Left forelimb (tissue), 1 donor: ENCODE measurements at regions not wholly inside any gene's neighbourhood (a gene's known extent, or its start where the extent isn't known, plus 50 kb on each side); places are given as distances from the start of the nearest gene placed in this dataset.
"Not testable (repeated sequence)": the region's sequence is repeated elsewhere in the genome, so short reads cannot be mapped to it uniquely, and the experiment has no call there.

Experiments used
- DNase-seq: peaks from one replicate; pipeline ENCODE4 v3.0.0-alpha.2; 2018; ENCODE audit warnings: low spot score

- no peak for DNase-seq
These were observed 1669.9 kb upstream of the SPRY2 start for GRCh38 chr13:82010780-82011179.

DNA sequence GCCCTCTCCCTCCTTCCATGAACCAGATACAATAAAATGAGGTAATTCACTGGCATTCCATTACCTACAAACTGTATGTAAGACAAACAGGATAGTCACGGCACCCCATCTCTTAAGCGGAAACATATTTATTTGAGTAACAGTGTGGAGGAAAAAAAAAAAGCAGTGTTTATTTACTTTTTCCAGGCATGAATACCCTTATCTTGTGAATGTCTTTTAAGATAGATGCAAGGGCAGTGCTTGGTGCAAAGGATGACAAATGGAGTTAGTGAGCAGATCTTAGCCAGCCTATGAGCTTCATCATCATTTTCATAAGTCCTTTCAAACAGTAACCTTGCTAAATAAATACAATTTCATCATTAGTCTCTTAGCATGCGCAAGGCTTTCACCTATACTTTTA lies 1661.8 kb upstream of the SPRY2 start:
- DNase-seq, result no peak

DNA sequence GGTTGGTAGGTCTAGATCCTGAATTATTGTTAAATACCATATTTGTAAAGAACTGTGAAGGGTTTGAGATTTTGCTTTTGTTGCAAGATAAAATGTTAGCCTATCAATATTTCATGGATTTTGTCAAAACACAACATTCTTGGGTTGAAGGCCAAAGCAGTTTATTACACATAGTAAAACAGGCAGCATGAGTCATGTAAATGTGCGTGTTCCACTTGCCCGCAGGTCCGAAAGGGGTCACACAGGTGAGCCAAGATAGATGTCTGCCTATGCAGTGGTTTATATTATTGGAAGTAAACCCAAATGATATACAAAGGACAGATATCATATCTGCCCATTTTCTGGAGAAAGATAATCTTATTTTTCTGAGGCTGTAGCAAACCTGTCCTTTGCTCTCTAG lies 1654.4 kb upstream of the SPRY2 start:
- no peak for DNase-seq

GRCh38 chr13:81990652-81991051 lies 1649.7 kb upstream of the SPRY2 start:
- DNase-seq, result no peak

DNA sequence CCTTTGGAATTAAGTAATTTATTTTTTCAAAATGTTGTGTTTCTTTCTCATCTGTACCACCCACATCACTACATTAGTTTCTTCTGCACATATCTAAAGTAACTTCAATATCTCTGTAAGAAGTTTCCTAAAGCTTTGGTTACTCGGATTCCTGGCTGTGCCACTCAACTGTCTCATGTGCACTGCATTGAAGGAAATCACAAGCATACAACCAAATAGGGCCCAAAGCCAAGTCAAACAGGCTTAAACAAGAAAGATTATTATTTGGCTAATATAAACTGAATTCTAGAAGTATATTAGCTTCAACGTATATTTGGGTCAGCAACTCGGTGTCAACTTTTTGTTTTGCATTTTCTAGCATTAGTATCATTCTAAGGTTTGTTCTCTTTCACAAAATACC lies 1647.6 kb upstream of the SPRY2 start:
- no peak for DNase-seq

GRCh38 chr13:81987677-81988357 lies 1646.9 kb upstream of the SPRY2 start:
- DNase-seq, result no peak

DNA sequence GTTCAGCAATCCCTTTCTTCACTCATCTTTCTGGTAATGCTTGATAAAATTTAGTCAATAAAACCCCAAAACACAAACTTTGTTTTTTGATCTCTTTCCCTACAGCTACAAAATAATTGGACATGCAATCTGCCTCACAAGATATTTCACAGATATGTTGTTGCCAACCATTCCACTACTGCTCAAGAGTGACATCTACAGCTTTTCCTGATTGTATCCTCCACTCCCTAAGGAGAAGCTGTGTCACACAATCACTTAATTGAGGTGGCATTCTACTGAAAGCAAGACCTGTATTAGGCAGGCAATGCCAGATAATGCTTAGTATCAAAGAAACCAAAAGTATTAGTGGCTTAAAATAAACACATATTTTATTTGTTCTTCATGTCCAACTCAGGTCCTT lies 1646.2 kb upstream of the SPRY2 start:
- DNase-seq, result no peak

DNA sequence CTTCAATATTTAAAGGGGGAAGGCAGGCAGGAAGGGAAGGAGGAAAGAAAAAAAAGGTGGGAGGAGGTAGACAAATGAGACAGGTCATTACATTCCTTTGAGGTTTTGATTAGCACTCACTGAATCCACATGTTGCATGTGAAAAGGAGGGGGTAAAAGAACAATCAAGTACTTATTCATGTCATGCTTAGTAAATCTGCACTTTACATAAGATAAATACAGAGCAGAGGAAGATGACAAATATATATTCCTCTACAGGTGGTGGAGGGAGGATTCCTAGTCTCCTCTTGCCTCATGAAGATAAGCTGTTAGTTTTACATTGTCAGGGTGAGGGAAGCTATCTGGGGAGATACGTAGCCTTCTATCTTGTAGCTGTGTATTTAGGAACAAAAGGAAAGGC lies 1645.4 kb upstream of the SPRY2 start:
- no peak for DNase-seq

DNA sequence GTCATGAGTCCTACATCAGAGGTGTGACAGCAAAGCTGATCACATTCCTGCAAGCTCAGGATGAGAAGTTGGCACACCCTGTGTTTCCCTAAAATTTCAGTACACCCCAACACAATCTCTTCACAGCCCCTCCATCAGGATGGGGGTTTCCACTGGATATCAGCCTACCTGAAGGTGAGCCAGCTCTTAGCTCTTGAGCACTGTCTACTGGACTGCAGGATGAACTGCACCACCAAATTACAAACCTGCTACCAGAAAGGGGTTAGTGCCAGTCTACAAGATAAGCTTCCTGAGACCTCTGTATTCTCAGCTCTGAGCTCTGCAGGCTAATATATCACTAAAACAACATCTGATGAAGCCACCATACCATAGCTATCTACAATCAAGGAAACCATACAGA lies 1616.2 kb upstream of the SPRY2 start:
- no peak for DNase-seq

DNA sequence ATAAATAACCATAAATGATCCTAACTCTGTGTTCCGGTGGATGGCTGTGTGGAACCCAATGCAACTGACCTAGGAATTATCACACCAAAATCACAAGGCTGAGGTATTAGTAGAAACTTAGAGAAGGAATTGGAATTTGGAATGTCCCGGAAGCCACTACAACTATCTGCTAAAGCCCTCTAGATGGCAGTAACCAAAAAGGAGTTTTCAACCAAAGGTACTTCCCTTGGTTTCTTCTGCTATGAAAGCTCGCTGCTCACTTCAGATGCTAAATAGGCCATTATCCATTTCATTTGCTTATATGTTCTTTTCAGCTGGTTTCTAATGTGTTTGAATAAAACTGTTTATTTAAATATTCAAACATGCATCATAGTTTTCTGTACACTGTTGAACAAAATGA lies 1589.1 kb upstream of the SPRY2 start:
- no peak for DNase-seq

DNA sequence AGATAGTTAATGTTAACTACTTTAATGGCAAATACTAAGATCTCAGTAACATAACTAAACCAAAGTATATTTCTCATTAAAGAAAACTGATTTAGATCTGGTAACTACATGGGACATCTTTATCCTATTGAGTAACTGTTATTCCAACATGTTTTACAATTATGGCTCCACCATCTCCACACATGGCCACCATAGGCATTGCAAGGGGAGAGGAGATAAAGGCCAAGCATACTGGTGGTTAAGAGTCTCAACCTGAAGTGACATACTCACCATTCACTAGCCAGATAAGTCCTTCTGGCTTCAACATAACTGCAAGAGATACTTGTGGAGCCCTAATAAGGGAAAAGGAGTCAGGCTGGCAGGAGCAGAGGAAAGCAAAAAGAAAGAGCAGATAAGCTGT lies 1586.4 kb upstream of the SPRY2 start:
- DNase-seq, result no peak

GRCh38 chr13:81917810-81918209 lies 1576.9 kb upstream of the SPRY2 start:
- DNase-seq, result no peak

GRCh38 chr13:81916461-81916860 lies 1575.5 kb upstream of the SPRY2 start:
- DNase-seq, result no peak

DNA sequence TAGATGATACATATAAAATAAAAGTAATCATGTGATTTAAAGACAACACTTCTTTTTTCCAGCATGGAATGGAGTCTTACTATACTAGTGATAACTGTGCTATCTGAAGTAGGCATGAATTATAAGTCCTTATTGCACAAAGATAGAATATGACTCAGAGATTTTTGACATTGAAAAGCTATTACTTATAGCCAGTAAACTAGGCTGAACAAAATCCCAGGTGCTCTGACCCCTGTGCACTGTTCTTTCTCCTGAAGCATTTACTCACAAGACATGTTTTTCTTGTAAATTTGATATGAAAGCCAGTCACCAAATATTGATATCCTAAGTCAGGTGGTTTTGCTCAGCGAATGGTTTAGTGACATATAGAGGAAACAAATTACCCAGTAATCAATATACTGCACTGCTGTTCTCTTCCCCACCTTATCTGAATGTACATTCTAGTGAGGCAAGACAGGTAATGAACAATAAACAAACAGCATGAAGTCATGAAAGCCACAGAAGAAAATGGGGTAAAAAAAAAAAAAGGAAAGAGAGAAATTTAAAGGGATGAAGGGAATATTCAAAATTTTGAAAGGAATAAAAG lies 1567.0 kb upstream of the SPRY2 start:
- no peak for DNase-seq

- DNase-seq, result no peak
These were observed 1547.9 kb upstream of the SPRY2 start for GRCh38 chr13:81888855-81889254.

DNA sequence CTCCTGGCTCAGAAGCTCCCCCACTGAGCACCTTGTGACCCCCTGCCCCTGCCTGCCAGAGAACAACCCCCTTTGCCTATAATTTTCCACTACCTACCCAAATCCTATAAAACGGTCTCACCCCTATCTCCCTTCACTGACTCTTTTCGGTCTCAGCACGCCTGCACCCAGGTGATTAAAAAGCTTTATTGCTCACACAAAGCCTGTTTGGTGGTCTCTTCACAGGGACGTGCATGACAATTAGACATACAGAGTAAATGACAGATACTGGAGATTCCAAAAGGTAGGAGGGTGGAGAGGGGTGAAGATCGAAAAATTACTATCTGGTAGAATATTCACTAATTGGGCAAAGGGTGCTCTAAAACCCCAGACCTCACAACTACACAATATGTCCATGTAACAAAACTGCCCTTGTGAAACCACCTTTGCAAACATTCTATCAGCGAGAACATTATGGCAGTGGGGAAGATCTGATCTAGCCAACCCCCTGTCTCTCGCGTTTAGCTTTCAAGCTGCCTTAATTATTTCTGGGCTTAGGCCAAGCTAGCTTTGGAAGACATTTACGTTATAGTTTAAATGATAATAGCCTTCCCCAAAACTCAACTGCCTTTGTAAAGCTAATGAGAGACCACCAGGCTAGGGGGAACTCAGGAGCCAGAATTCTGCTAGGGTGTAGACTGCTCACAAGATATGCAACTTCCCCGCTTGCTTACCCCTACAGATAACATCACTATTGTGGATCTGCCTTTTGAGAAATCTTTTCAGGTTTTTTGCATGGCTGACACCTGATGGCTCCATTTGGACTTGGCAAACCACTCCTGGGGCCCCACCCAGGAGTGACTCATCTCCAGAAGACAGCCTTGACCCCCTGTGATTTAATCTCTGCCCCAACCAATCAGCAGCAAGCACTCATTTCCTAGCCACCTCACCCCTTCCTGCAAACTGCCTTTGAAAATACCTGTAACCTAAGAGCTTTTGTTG lies 1534.0 kb upstream of the SPRY2 start:
- no peak for DNase-seq

- no peak for DNase-seq
These were observed 1533.3 kb upstream of the SPRY2 start for GRCh38 chr13:81874253-81874652.

DNA sequence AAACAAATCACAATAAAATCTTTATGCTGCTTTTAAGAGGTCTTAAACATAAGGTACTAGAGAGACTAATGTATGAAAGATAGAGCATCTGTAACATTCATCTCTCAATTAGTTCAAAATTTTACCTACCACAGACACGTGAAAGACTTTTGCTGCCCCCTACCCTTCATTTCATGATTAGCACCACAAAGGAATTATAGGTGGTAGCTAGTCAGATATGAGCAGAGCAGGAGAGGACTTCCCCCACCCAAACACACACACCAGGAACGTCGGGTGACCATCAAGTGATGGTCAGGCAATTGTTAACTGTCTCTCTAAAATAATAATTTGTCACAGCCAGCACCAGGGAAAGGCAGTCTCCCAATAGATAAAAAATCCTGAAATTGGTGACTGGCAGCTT lies 1531.7 kb upstream of the SPRY2 start:
- DNase-seq, result no peak

- DNase-seq, result not testable (repeated sequence)
These were observed 1530.9 kb upstream of the SPRY2 start for GRCh38 chr13:81871751-81872325.

- no peak for DNase-seq
These were observed 1507.4 kb upstream of the SPRY2 start for GRCh38 chr13:81848291-81848690.

DNA sequence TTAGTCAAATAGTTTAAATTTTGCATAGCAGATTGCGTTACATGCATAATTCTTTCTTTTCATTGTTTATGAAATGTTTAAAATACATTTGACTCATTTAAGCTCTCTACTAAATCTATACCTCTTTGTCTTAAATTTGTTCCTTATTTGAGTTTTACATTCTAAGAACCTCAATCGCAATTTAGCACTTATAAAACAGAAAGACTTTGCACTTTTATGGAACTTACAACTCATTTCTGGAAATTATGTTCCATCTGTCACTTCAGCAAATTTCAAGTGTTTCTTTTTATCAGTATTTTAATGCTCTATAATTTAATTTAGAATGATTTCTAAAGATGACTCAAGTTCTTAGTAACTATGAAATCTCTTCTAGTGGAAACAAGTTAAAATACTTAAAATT lies 1505.8 kb upstream of the SPRY2 start:
- no peak for DNase-seq

DNA sequence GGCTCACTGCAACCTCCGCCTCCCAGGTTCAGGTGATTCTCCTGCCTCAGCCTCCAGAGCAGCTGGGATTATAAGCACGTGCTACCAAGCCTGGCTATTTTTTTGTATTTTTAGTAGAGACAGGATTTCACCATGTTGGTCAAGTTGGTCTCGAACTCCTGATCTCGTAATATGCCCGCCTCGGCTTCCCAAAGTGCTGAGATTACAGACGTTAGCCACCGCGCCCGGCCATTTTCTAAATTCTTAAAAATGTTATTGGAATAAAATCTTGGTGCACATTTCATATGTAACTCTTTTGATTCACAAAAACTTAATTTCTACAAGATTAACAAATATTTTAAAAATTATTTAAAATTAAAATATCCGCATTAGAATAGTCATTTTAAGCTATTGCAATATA lies 1480.3 kb upstream of the SPRY2 start:
- no peak for DNase-seq

- no peak for DNase-seq
These were observed 1459.5 kb upstream of the SPRY2 start for GRCh38 chr13:81800433-81800832.
